ENCODE measurements at regions not wholly inside any gene's neighbourhood (a gene's known extent, or its start where the extent isn't known, plus 50 kb on each side); places are given as distances from the start of the nearest gene placed in this dataset.
"Not testable (repeated sequence)": the region's sequence is repeated elsewhere in the genome, so short reads cannot be mapped to it uniquely, and the experiment has no call there.

DNA sequence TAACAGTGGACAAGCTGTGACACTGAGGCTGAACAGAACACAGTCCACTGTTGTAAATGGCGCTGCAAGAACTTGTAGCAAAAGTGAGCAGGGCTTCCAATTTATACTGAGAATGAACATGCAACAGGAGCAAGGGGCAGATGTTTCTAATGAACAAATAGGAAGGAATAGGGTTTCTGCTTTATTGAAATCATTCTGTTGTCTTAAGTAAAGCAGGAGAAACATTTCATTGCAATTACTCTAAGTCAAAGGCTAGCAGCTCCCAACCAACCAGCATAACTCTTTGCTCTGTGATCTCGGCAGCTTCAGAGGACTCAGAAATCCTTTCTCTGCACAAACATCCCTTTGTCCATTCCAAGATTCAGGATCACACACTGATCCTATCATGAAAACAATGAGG, 236.2 kb upstream of the PRSS58 start:
- Histone ChIP-seq H3K36me3 (no peaks in the 10 kb centered on the region), H3K27me3 (peaks cover 0 to 30% (median 0%) of the 10 kb centered on the region in 4 donors), H3K4me1 (peaks cover 0 to 5% (median 0%) of the 10 kb centered on the region in 3 donors), H3K27ac (no peak overlapping the region), H3K4me3 (no peak overlapping the region), H3K9me3 (no peaks in the 10 kb centered on the region)
- DNase-seq, result no peak
- 70 to 71% methylated on average over 2 of the region's 2 CpGs for WGBS, 2 donors
- TF ChIP-seq POLR2A (IDR thresholded peaks at IDR 0.05), result no peak
- intact Hi-C loops (cut with DNase I), result no loop called here

GRCh38 chr7:142488842-142489241, 231.0 kb upstream of the PRSS58 start:
- no peak overlapping the region for H3K4me3 ChIP-seq
- intact Hi-C loops (cut with DNase I), result no loop called here
- no peaks in the 10 kb centered on the region for H3K4me1 ChIP-seq
- no peaks in the 10 kb centered on the region for H3K36me3 ChIP-seq
- TF ChIP-seq POLR2A (IDR thresholded peaks at IDR 0.05), result no peak
- no peak for TF ChIP-seq CTCF (IDR thresholded peaks at IDR 0.05)
- H3K27me3 ChIP-seq, result no peaks in the 10 kb centered on the region
- WGBS, 2 donors, result 88 to 89% methylated on average over 6 to 7 of the region's 7 CpGs
- no peak overlapping the region for H3K27ac ChIP-seq
- H3K9me3 ChIP-seq, result no peaks in the 10 kb centered on the region
- DNase-seq, result no peak

DNA sequence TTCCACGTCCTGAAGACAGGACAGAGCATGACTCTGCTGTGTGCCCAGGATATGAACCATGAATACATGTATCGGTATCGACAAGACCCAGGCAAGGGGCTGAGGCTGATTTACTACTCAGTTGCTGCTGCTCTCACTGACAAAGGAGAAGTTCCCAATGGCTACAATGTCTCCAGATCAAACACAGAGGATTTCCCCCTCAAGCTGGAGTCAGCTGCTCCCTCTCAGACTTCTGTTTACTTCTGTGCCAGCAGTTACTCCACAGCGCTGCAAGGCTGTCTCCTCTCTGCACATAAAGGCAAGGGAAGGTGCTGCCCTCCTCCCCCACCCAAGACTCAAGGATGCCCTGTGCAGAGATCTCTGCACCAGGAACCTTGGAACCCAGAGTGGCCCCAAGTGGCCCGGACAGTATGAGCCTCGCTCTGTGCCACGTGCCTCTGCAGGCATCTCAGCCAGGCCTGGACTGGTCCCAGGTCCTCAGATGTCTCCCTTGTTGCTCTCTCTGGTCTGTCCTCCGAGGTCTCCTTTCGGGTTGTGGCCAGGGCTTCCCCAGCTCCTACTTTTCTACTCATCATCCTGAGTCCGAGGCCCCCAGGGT, 230.3 kb upstream of the PRSS58 start:
- TF ChIP-seq CTCF (IDR thresholded peaks at IDR 0.05), result no peak
- no peak for TF ChIP-seq POLR2A (IDR thresholded peaks at IDR 0.05)
- H3K4me1 ChIP-seq, result no peaks in the 10 kb centered on the region
- H3K36me3 ChIP-seq, result no peaks in the 10 kb centered on the region
- no peak for DNase-seq
- no peak overlapping the region for H3K4me3 ChIP-seq
- no peaks in the 10 kb centered on the region for H3K9me3 ChIP-seq
- no peak overlapping the region for H3K27ac ChIP-seq
- intact Hi-C loops (cut with DNase I), result no loop called here
- WGBS, 2 donors, result 62 to 83% methylated on average over 1 to 8 of the region's 10 CpGs
- no peaks in the 10 kb centered on the region for H3K27me3 ChIP-seq

DNA sequence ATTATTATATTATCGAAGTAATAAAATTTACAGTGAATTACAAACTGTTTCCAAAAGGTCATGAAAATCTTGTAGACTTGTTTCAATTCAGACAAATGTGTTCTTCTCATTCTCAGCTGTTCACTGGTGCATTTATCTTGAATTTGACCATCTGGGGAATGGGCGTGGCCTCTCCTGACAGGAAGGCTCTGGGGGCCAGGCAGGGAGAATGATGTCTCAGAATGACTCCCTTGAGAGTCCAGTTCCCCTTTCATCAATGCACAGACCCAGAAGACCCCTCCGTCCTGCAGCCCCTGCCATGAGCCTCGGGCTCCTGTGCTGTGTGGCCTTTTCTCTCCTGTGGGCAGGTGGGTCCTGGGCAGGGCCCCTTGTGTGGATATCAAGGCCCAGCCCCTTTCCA, 229.7 kb upstream of the PRSS58 start:
- H3K4me1 ChIP-seq; intact Hi-C loops (cut with DNase I); H3K27ac ChIP-seq; DNase-seq; H3K27me3 ChIP-seq; H3K9me3 ChIP-seq; H3K36me3 ChIP-seq; H3K4me3 ChIP-seq: not testable (repeated sequence)
- 48 to 58% methylated on average over 3 to 4 of the region's 4 CpGs for WGBS, 2 donors

GRCh38 chr7:142487124-142487523, 229.3 kb upstream of the PRSS58 start:
- no peaks in the 10 kb centered on the region for H3K4me1 ChIP-seq
- intact Hi-C loops (cut with DNase I), result no loop called here
- no peak overlapping the region for H3K27ac ChIP-seq
- H3K36me3 ChIP-seq, result no peaks in the 10 kb centered on the region
- H3K4me3 ChIP-seq, result no peak overlapping the region
- no peaks in the 10 kb centered on the region for H3K27me3 ChIP-seq
- H3K9me3 ChIP-seq, result no peaks in the 10 kb centered on the region
- WGBS, 2 donors, result 61 to 63% methylated on average over 4 of the region's 4 CpGs
- no peak for TF ChIP-seq CTCF (IDR thresholded peaks at IDR 0.05)
- TF ChIP-seq POLR2A (IDR thresholded peaks at IDR 0.05), result no peak
- DNase-seq, result no peak

DNA sequence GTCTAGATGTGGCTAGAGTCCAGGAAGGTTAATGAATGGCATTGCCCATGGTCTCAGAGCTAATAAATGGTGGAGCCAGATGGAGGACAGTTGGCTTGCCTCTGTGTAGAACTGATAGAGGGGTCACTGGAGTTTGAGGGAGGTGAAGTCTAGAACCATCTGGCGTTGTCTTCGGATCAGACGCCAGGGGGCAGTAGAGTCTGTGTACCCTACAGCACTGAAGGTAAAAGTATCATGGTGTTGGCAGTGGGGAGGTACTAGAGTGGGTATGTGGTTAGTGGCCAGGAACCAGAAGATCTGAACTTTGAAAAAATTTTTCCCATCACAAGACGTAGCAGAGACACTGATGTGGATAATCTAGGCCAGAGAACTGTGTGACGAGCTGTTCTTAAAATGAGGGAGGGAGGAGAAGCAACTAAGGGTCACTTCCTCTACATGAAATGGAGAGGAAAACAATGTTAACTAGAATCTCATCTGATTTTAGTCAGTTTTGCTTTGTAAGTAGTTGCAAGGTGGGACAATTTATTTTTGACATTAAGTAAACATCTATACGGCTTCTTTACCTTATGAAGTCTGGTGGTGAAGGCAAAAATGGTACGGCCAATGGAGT, 227.9 kb upstream of the PRSS58 start:
- intact Hi-C loops (cut with DNase I), result no loop called here
- no peak for TF ChIP-seq CTCF (IDR thresholded peaks at IDR 0.05)
- TF ChIP-seq POLR2A (IDR thresholded peaks at IDR 0.05), result no peak
- Histone ChIP-seq H3K9me3 (no peaks in the 10 kb centered on the region), H3K4me1 (no peaks in the 10 kb centered on the region), H3K27ac (no peak overlapping the region), H3K27me3 (no peaks in the 10 kb centered on the region), H3K36me3 (no peaks in the 10 kb centered on the region), H3K4me3 (no peak overlapping the region)
- DNase-seq, result no peak
- WGBS, 2 donors, result 73 to 76% methylated on average over 7 of the region's 7 CpGs
